GM12892 (cell line): ENCODE measurements at regions not wholly inside any gene's neighbourhood (a gene's known extent, or its start where the extent isn't known, plus 50 kb on each side); places are given as distances from the start of the nearest gene placed in this dataset.

Experiments
- POLR2A ChIP-seq: IDR thresholded peaks from 2 replicates; pipeline ENCODE4 v1.6.1; 2011; ENCODE audit warnings: low read depth, low read length, control low read depth
- POLR2AphosphoS5 ChIP-seq: IDR thresholded peaks from 2 replicates; pipeline ENCODE4 v1.6.1; 2011; ENCODE audit warnings: low read depth, low read length, control low read depth
- TAF1 ChIP-seq: IDR thresholded peaks from 2 replicates; pipeline ENCODE4 v1.6.1; 2011; ENCODE audit warnings: low read depth, mild to moderate bottlenecking, control low read depth, low read length, borderline replicate concordance

- TF ChIP-seq POLR2AphosphoS5 (no peak), POLR2A (no peak), TAF1 (no peak)
These were observed 82.4 kb downstream of the NR2F2 start for GRCh38 chr15:96412906-96413231.
